SH-SY5Y (cell line): ENCODE measurements at regions not wholly inside any gene's neighbourhood (a gene's known extent, or its start where the extent isn't known, plus 50 kb on each side); places are given as distances from the start of the nearest gene placed in this dataset.

Source experiments
- GATA2 ChIP-seq: IDR thresholded peaks from 2 replicates; pipeline ENCODE4 v1.6.1; 2011; ENCODE audit warnings: mild to moderate bottlenecking, low read depth, low read length
- GATA3 ChIP-seq: IDR thresholded peaks from 2 replicates; pipeline ENCODE4 v1.6.1; 2011; ENCODE audit warnings: low read depth, mild to moderate bottlenecking, low read length, moderate library complexity

GRCh38 chr20:7696311-7696710 is 243.9 kb downstream of the HAO1 start:
- TF ChIP-seq GATA2 (no peak), GATA3 (no peak)
